ENCODE measurements at regions not wholly inside any gene's neighbourhood (a gene's known extent, or its start where the extent isn't known, plus 50 kb on each side); places are given as distances from the start of the nearest gene placed in this dataset.

DNA sequence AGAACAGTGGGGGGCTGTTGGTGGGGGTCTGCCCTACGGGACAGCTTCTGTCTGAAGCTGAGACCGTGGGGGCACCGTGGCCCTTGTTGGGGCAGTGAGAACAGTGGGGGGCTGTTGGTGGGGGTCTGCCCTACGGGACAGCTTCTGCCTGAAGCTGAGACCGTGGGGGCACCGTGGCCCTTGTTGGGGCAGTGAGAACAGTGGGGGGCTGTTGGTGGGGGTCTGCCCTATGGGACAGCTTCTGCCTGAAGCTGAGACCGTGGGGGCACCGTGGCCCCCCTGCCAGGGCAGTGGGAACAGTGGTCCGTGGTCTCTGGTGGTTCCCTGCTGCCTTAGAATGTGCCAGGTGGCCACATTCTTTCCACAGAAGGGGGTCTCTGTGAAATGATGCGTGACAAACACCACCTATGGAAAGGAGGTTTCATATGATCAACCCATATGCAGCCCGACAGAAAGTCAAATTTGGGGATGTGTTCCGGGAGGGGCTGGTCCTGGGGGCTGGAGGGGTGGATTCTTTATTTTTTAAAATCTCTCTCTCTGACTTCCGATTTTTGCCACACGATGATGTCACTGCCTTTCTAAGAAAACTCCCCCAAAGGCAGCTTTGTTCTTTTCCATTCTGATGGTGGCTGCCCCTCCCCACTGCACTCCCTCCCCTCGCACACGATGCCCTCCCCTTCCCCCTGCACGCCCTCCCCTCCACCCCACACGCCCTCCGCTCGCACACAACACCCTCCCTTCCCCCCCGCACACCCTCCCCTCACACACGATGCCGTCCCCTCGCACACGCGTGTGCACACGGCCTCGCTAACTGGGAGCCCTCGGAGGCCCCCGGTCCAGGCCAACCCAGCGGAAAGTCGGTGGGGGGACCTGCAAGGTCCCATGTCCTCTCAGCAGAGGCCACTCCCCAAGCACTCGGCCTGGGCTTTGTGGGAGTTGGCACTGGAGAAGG is 1186.5 kb downstream of the BRD1 start:
- DNase-seq (ENCODE audit: low read depth): no peak
- TF ChIP-seq, protein P1, sequence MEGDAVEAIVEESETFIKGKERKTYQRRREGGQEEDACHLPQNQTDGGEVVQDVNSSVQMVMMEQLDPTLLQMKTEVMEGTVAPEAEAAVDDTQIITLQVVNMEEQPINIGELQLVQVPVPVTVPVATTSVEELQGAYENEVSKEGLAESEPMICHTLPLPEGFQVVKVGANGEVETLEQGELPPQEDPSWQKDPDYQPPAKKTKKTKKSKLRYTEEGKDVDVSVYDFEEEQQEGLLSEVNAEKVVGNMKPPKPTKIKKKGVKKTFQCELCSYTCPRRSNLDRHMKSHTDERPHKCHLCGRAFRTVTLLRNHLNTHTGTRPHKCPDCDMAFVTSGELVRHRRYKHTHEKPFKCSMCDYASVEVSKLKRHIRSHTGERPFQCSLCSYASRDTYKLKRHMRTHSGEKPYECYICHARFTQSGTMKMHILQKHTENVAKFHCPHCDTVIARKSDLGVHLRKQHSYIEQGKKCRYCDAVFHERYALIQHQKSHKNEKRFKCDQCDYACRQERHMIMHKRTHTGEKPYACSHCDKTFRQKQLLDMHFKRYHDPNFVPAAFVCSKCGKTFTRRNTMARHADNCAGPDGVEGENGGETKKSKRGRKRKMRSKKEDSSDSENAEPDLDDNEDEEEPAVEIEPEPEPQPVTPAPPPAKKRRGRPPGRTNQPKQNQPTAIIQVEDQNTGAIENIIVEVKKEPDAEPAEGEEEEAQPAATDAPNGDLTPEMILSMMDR (IDR thresholded peaks at IDR 0.05; ENCODE audit: insufficient read depth, low read depth, low read length): no peak
- no peaks in the 10 kb centered on the region for H3K27me3 ChIP-seq (ENCODE audit: control insufficient read depth, insufficient read depth, low read length)
- H3K4me3 ChIP-seq (ENCODE audit: low read depth, low read length): no peak overlapping the region
- POLR2A ChIA-PET: no interaction called here
- CTCF ChIA-PET: no interaction called here
- no peaks in the 10 kb centered on the region for H3K36me3 ChIP-seq (ENCODE audit: control insufficient read depth, insufficient read depth, low read length)

DNA sequence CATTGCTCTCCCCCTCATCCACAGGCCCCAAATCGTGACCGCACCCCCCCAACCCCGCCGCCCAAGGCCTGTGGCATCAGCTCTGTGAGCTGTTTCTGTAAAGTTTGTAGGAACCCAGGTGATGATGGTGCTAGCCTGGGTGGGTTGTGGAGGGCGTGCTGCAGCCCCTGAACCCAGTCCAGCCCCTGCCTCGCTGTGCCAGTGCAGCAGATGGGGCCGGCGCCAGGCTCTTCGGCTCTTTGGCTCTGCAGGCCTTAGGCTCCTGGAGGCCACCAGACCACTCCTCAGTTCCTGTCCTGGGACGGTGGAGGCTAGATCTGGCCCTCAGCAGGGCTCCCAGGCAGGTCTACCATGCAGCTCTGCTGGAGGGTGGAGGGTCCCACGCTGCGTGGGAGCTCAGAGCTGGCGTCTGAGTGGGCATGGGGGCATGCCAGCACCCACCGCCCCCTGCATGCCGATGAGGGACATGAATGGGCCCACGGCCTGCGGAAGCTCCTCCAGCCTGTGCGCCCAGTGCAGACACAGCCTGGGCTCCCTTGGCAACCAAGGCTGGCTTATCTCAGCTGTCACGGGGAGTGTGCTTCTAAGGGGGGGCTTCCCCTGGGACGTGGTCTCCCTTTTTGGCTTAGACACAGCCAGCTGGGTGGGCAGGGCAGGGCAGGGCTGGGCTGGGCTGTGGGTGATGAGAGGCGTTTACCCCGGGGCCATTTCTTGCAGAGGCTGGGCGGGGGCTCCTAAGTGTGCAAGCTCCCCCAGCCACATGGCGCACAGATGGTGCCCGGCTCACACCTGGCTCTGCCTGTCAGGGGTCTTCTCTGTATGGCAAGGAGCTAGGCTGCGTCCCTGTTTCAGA is 1187.6 kb downstream of the BRD1 start:
- ChIA-PET POLR2A (no interaction called here), CTCF (no interaction called here)
- TF ChIP-seq, protein P1 (IDR thresholded peaks at IDR 0.05; ENCODE audit: insufficient read depth, low read depth, low read length): no peak
- Histone ChIP-seq H3K36me3 (ENCODE audit: control insufficient read depth, insufficient read depth, low read length) (no peaks in the 10 kb centered on the region), H3K27me3 (ENCODE audit: control insufficient read depth, insufficient read depth, low read length) (no peaks in the 10 kb centered on the region), H3K4me3 (ENCODE audit: low read depth, low read length) (no peak overlapping the region)
- no peak for DNase-seq (ENCODE audit: low read depth)

DNA sequence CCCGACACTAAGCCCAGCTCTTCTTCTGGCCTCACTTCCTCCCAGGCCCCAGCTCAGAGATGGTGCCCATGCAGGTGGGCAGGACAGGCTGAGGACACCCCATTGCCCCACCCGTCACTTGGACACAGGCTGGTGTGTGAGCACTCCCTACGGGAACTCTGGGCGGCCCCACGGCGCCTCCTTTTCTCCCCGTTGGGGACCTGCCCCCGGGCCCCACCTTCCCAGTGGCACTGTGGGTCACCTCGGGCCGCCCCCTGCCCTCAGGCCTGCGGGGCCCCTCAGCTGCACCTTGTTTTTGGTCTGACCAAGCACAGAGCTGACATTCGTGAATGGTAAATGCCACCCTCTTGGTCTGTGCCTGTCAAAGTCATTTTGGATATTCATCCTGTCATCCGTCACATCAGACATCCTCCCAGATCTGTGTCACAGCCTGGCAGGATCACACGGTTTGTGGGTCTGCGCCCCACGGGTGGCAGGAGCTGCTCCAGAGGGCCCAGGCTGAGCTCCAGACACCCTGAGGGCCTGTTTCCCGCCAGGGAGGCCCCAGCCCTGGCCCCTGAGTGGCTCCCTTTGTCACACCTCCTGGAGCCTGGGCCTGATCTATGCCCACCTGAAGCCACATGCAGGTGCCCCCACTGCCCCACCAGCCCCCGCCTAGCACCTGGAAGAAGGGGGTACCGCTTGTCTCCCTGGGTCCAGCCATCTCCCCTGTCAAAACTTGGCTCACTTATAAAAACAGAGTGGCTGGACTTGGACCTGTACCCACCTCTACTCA is 1188.5 kb downstream of the BRD1 start:
- POLR2A ChIA-PET: no interaction called here
- CTCF ChIA-PET: no interaction called here
- Histone ChIP-seq H3K4me3 (ENCODE audit: low read depth, low read length) (no peak overlapping the region), H3K27me3 (ENCODE audit: control insufficient read depth, insufficient read depth, low read length) (no peaks in the 10 kb centered on the region), H3K36me3 (ENCODE audit: control insufficient read depth, insufficient read depth, low read length) (no peaks in the 10 kb centered on the region)
- TF ChIP-seq, protein P1 (IDR thresholded peaks at IDR 0.05; ENCODE audit: insufficient read depth, low read depth, low read length): no peak
- DNase-seq (ENCODE audit: low read depth): no peak

DNA sequence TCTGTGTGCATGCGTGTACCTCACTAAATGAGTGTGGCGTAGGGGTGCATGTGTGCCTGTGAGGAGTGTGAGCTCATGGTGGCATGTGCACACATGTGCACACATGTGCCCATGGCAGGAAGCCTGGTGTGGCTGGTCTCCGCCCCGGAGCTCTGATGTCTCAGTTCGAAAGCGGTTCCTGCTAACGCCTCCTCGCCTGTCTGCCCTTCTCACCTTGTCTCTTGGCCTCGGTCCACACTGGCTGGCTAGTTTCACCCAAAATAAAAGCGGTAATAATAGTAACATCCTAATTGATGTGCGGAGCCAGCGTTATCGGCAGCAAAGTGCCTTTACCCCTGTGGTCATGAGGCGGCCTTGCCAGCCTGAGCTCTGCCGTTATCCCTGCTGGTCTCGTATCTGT is 1190.4 kb downstream of the BRD1 start:
- Histone ChIP-seq H3K4me3 (ENCODE audit: low read depth, low read length) (no peak overlapping the region), H3K36me3 (ENCODE audit: control insufficient read depth, insufficient read depth, low read length) (no peaks in the 10 kb centered on the region), H3K27me3 (ENCODE audit: control insufficient read depth, insufficient read depth, low read length) (no peaks in the 10 kb centered on the region)
- POLR2A ChIA-PET: no interaction called here
- DNase-seq (ENCODE audit: low read depth): no peak
- CTCF ChIA-PET: no interaction called here
- TF ChIP-seq, protein P1 (IDR thresholded peaks at IDR 0.05; ENCODE audit: insufficient read depth, low read depth, low read length): no peak

All from BJ (cell line).